ENCODE measurements at regions not wholly inside any gene's neighbourhood (a gene's known extent, or its start where the extent isn't known, plus 50 kb on each side); places are given as distances from the start of the nearest gene placed in this dataset.

DNA sequence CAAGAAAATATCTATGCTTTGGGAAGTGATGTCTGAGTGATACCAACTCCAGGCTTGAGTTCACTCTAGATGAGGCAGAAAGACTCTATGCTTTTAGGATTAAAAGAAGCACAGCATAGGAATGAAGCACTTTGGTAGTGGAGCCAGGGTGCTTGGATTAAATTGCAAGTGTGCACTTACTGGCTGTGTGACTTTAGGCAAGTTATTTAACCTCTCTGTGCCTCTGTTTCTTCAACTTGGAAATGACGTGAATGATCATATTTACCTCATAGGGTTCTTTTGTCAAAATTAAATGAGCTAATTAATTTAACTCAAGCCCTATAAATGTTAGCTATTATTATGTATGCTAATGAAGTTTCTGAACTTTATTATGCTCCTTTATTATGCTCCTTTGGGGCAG, 446.1 kb downstream of the TTLL7 start:
- TF ChIP-seq, protein P1, sequence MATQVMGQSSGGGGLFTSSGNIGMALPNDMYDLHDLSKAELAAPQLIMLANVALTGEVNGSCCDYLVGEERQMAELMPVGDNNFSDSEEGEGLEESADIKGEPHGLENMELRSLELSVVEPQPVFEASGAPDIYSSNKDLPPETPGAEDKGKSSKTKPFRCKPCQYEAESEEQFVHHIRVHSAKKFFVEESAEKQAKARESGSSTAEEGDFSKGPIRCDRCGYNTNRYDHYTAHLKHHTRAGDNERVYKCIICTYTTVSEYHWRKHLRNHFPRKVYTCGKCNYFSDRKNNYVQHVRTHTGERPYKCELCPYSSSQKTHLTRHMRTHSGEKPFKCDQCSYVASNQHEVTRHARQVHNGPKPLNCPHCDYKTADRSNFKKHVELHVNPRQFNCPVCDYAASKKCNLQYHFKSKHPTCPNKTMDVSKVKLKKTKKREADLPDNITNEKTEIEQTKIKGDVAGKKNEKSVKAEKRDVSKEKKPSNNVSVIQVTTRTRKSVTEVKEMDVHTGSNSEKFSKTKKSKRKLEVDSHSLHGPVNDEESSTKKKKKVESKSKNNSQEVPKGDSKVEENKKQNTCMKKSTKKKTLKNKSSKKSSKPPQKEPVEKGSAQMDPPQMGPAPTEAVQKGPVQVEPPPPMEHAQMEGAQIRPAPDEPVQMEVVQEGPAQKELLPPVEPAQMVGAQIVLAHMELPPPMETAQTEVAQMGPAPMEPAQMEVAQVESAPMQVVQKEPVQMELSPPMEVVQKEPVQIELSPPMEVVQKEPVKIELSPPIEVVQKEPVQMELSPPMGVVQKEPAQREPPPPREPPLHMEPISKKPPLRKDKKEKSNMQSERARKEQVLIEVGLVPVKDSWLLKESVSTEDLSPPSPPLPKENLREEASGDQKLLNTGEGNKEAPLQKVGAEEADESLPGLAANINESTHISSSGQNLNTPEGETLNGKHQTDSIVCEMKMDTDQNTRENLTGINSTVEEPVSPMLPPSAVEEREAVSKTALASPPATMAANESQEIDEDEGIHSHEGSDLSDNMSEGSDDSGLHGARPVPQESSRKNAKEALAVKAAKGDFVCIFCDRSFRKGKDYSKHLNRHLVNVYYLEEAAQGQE (IDR thresholded peaks at IDR 0.05; ENCODE audit: insufficient read depth in 1 of 2, low read depth in 2 of 2, low read length in 2 of 2) = no peak
- TF ChIP-seq POLR2AphosphoS5 (IDR thresholded peaks at IDR 0.05; ENCODE audit: low read depth, low read length) = no peak
